ENCODE measurements at regions not wholly inside any gene's neighbourhood (a gene's known extent, or its start where the extent isn't known, plus 50 kb on each side); places are given as distances from the start of the nearest gene placed in this dataset.
A peak's percentile ranks its signal among the peaks of the same experiment; 100 is the strongest.

GRCh38 chr7:18200855-18201254 lies 173.2 kb upstream of the PRPS1L1 start:
- DNase-seq (ENCODE audit: low read depth in 2 of 2) = no peak

DNA sequence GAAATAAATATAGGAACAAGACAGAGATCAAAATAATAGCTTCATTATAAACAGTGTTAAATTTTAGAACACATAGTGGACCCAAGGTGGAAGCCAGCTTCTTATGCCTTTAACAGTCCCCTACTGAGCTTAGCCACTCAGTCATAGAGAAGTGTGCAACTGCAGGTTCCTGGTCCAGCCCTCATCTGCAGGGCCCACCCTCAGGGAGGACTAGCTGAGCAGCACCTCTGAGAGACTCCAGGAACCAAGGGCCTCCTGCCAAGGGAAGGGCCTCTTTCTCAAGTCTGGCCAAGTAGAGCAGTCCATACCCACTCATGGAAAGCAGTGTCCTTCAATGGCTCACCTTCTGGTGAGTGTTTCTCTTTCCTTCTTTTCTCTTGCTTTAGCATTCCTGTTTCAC lies 173.7 kb upstream of the PRPS1L1 start:
- DNase-seq (ENCODE audit: low read depth in 2 of 2) = no peak

- no peak for DNase-seq (ENCODE audit: low read depth in 2 of 2)
Measured at GRCh38 chr7:18202315-18203045, 174.8 kb upstream of the PRPS1L1 start.

DNA sequence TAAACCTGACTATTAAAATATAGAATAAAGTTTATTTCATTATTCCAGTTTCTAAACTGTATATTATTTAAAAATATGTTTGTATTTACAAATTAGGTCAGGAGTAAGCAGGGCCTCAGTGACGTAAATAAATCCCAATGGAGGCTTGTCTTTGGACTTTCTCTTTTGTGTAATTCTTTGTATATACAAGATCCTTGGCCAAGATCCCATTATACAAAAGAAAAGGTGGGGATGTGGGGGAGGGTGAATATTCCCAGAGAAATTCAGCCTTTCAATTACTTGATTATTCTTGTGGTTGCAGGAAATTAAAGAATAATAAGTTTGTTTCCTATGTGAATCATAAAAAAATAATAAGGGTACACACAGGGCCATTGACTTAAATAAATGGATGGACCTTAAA lies 178.7 kb upstream of the PRPS1L1 start:
- DNase-seq (ENCODE audit: low read depth in 2 of 2) = no peak

DNA sequence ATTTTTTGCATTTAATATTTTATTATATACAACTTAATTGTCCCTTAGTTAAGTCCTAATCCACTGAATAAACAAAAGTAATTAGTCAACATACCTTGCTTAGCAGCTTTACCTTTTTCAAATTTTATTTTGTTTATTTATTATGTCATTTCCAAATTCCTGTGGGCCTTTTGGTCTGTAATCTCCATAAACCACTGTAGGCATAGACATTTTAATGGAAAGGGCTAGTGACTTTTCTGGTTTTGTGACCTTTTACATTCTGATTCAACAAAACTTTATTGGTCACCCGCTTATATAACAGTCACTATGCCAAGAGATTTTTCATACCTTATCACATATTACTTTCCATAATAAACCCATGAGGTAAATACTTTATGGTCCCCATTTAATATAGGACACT lies 181.3 kb upstream of the PRPS1L1 start:
- DNase-seq (ENCODE audit: low read depth in 2 of 2) = no peak

- DNase-seq (ENCODE audit: low read depth in 2 of 2) = no peak
Measured at GRCh38 chr7:18210377-18210776, 182.7 kb upstream of the PRPS1L1 start.

DNA sequence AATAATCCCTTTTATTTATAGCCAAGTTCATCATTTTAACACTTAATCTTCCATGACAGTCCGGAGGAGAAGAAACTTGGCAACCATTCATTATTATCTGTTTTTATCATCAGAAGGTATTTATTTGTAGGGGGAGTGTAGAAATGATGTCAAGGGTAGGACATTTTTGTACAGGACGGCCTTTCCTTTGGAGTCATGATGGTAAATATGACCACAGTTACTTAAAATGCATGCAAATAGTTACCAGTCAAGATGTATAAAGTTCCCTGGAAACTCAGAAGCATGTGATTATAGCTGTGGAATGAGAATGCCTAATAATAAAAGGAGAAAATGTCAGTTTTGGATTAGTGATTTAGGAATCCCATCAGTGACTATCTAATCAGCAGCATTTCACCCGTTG lies 183.1 kb upstream of the PRPS1L1 start:
- DNase-seq (ENCODE audit: low read depth in 2 of 2) = no peak

GRCh38 chr7:18212308-18212707 lies 184.7 kb upstream of the PRPS1L1 start:
- peak; percentile 13 to 23 for DNase-seq (ENCODE audit: low read depth in 2 of 2)

- peak; percentile 71 to 73 for DNase-seq (ENCODE audit: low read depth in 2 of 2)
Measured at GRCh38 chr7:18212758-18213157, 185.1 kb upstream of the PRPS1L1 start.

DNA sequence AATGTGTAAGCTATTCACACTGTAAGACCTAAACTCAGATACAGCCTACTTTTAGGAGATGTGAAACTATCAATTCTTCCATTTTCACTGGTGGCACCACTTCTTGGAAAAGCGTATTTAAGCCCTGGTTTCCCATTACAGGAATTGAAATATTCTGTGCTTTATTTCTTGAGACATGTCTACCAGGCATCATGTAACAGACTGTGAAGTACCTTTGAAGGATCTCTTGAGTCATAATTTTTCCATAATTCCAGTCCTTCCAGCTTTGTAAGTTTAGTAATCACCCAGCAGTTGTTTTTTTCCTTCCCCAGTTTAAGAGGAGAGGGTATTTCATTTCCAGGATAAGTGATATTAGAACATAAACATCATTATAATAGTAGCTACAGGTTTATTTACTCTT lies 186.0 kb upstream of the PRPS1L1 start:
- DNase-seq (ENCODE audit: low read depth in 2 of 2) = no peak

DNA sequence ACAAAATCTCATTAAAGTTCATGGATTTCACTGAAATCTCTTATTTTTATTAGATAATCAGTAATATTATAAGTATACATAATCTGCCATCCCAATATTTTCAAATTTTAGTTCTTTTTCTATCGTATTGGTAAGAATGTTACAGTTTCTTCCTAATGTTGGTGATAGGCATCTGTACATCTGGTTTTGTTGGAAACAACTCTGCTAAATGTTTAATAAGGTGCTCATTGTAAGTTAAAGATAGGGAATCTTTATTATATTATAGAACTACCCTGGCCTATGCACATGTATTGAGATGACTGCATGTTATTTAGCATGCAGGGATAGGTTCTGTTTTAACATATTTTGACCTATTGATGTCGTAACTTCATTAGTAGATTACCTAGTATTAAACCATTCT lies 188.6 kb upstream of the PRPS1L1 start:
- no peak for DNase-seq (ENCODE audit: low read depth in 2 of 2)

GRCh38 chr7:18221377-18222293 lies 194.0 kb upstream of the PRPS1L1 start:
- DNase-seq (ENCODE audit: low read depth in 2 of 2) = peak; percentile 2 to 9

DNA sequence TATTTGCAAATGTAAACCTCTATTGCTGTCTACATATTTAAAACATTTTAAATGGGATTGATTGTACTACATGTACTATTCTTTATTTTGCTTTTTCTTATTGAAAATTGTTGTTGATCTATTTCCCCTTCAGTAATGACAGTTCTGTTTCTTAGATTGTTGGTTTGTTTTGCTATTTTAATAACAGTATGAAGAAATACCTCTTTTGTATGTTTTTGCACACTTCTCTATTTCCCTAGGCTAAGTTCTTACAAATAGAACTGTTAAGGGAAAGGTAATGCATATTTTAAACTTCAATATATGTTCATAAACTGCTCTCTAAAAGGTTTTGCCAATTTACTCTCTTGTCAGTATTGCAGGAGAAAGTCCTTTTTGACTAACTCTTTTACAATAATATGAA lies 195.0 kb upstream of the PRPS1L1 start:
- no peak for DNase-seq (ENCODE audit: low read depth in 2 of 2)

DNA sequence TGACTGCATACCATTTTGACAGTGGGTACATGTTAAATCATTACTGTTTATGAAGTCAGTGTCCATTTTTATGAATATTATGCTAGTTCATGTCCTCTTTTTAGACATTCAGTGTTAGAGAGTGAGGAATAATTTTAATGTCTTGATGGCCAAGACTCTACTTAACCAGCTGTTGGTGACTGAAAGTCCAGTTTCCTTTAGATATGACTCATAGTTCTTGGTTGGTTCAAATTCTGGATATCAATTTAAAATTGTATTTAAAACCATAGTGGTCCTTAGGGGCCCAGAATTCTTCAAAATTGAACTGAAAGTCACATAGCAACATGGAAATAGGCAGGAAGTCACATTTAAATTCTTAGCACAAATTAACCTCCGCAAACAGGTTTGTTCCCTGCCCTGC lies 196.5 kb upstream of the PRPS1L1 start:
- DNase-seq (ENCODE audit: low read depth in 2 of 2) = no peak

DNA sequence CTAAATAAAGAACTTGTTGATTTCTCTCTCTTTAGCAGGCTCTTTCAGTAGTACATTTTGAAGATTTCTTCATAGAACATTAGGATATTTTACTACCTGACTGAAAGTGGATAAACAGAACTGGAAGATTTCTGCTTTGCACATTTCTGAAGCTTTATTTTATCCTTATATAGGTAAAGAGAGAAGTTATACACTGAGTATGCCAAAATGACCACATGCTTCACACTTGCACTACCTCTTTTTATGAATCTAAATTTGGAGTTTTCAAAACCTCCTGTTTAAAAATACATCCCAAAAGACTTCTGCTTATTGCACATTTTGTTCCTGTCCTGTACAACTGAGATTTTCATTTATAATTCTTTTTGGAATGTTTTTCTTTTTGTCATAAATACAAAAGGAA lies 197.4 kb upstream of the PRPS1L1 start:
- DNase-seq (ENCODE audit: low read depth in 2 of 2) = no peak

DNA sequence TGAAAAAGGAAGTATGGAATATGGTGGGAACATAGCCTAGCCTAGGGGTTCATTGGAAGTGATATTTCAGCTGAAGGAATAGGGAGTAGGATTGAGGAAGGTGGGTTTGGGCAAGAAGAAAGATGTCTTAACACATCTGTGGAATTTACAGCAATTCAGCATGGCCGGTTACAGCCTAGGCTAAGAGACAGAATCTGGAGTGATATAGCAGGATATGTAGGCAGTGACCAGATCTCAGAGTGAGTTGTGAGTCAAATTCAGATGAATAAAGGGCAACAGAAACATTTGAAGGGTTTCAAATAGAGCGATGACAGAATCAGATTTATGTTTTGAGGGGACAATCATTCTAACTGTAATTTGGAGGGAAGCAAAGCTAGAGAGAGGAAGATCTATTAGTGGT lies 199.0 kb upstream of the PRPS1L1 start:
- no peak for DNase-seq (ENCODE audit: low read depth in 2 of 2)

- no peak for DNase-seq (ENCODE audit: low read depth in 2 of 2)
Measured at GRCh38 chr7:18228686-18229085, 201.0 kb upstream of the PRPS1L1 start.

- DNase-seq (ENCODE audit: low read depth in 2 of 2) = no peak
Measured at GRCh38 chr7:18230271-18230670, 202.6 kb upstream of the PRPS1L1 start.

- no peak for DNase-seq (ENCODE audit: low read depth in 2 of 2)
Measured at GRCh38 chr7:18231854-18232253, 204.2 kb upstream of the PRPS1L1 start.

GRCh38 chr7:18234519-18234918 lies 206.9 kb upstream of the PRPS1L1 start:
- no peak for DNase-seq (ENCODE audit: low read depth in 2 of 2)

GRCh38 chr7:18235819-18236218 lies 208.2 kb upstream of the PRPS1L1 start:
- no peak for DNase-seq (ENCODE audit: low read depth in 2 of 2)

DNA sequence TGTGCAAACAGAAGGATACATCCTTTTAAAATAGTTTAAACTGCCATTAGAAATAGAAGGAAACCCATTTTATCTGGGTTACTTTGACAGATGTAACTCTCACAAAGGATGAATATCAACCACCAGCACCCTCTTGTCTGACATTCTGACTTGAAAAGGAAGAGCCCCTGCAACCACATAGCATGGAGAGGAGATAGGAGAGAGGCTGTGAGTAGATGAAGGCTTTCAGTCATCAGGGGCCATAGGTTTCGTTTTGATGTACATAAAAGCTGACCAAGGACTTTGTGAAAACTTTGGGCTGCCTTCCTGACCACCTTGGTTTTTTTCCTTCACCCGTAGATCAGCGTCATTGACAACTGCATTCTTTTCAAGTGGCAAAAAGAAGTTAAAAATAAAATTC lies 211.6 kb upstream of the PRPS1L1 start:
- DNase-seq (ENCODE audit: low read depth in 2 of 2) = no peak

GRCh38 chr7:18241543-18242231 lies 214.0 kb upstream of the PRPS1L1 start:
- no peak for DNase-seq (ENCODE audit: low read depth in 2 of 2)
